ENCODE measurements at regions not wholly inside any gene's neighbourhood (a gene's known extent, or its start where the extent isn't known, plus 50 kb on each side); places are given as distances from the start of the nearest gene placed in this dataset.

DNA sequence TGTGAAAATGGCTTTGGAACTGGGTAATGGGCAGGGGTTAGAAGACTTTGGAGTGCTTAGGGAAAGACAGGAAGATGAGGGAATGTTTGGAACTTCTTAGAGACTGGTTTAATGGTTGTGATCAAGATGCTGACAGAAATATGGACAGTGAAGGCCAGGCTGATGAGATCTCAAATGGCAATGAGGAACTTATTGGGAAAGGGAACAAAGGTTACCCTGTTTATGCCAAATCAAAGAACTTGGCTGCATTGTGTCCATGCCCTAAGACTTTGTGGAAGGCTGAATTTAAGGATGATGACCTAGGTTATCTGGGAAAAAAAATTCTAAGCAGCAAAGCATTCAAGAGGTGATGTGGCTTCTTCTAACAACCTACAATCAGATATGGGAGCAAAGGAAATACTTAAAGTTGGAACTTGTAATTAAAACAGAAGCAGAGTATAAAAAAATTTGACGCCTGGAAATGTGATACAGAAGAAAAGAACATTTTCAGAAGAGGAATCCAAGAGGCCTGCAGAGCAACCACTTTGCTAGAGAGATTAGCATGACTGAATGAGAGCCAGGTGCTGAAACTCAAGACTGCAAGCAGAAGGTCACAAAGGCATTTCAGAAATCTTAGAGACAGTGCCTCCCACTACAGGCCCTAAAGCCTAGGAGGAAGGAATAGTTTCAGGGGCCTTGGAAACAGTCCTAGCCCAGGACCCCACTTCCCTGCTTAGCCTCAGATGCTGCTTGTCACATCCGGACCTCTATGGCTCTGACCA is 65.6 kb upstream of the FLRT2 start:
- H3K9ac ChIP-seq (ENCODE audit: low read length) = no peak overlapping the region
- H3K27ac ChIP-seq (ENCODE audit: low read depth, low read length, poor library complexity, severe bottlenecking) = no peak overlapping the region
- no peaks in the 10 kb centered on the region for H3K27me3 ChIP-seq (ENCODE audit: insufficient read depth, low read length)
- H3K4me1 ChIP-seq (ENCODE audit: insufficient read depth, low read length, severe bottlenecking) = no peaks in the 10 kb centered on the region
- no peaks in the 10 kb centered on the region for H3K9me3 ChIP-seq (ENCODE audit: low read length)
- H4K20me1 ChIP-seq (ENCODE audit: insufficient read depth, low read length) = no peaks in the 10 kb centered on the region
- no peak overlapping the region for H3K4me2 ChIP-seq (ENCODE audit: low read length)
- H3K4me3 ChIP-seq (ENCODE audit: low read depth, low read length, poor library complexity, severe bottlenecking) = no peak overlapping the region
- no peaks in the 10 kb centered on the region for H3K79me2 ChIP-seq (ENCODE audit: insufficient read depth, low read length)
- no peaks in the 10 kb centered on the region for H3K9me2 ChIP-seq (ENCODE audit: low read depth, low read length)
- TF ChIP-seq, protein P1, sequence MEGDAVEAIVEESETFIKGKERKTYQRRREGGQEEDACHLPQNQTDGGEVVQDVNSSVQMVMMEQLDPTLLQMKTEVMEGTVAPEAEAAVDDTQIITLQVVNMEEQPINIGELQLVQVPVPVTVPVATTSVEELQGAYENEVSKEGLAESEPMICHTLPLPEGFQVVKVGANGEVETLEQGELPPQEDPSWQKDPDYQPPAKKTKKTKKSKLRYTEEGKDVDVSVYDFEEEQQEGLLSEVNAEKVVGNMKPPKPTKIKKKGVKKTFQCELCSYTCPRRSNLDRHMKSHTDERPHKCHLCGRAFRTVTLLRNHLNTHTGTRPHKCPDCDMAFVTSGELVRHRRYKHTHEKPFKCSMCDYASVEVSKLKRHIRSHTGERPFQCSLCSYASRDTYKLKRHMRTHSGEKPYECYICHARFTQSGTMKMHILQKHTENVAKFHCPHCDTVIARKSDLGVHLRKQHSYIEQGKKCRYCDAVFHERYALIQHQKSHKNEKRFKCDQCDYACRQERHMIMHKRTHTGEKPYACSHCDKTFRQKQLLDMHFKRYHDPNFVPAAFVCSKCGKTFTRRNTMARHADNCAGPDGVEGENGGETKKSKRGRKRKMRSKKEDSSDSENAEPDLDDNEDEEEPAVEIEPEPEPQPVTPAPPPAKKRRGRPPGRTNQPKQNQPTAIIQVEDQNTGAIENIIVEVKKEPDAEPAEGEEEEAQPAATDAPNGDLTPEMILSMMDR (IDR thresholded peaks at IDR 0.05; ENCODE audit: low read length) = no peak
- no peak for TF ChIP-seq EZH2 (IDR thresholded peaks at IDR 0.05; ENCODE audit: borderline replicate concordance, low read length)
- H2AFZ ChIP-seq (ENCODE audit: low read length) = no peak overlapping the region
- no peaks in the 10 kb centered on the region for H3F3A ChIP-seq (ENCODE audit: insufficient read depth, low read length)
- no peaks in the 10 kb centered on the region for H3K36me3 ChIP-seq (ENCODE audit: insufficient read depth, low read length)

- TF ChIP-seq EZH2 (IDR thresholded peaks at IDR 0.05; ENCODE audit: borderline replicate concordance, low read length) = no peak
- TF ChIP-seq, protein P1 (IDR thresholded peaks at IDR 0.05; ENCODE audit: low read length) = no peak
- H3K79me2 ChIP-seq (ENCODE audit: insufficient read depth, low read length) = no peaks in the 10 kb centered on the region
- H3K4me1 ChIP-seq (ENCODE audit: insufficient read depth, low read length, severe bottlenecking) = no peaks in the 10 kb centered on the region
- H3K4me3 ChIP-seq (ENCODE audit: low read depth, low read length, poor library complexity, severe bottlenecking) = no peak overlapping the region
- H3K36me3 ChIP-seq (ENCODE audit: insufficient read depth, low read length) = no peaks in the 10 kb centered on the region
- H4K20me1 ChIP-seq (ENCODE audit: insufficient read depth, low read length) = no peaks in the 10 kb centered on the region
- H3K9me3 ChIP-seq (ENCODE audit: low read length) = no peaks in the 10 kb centered on the region
- H2AFZ ChIP-seq (ENCODE audit: low read length) = no peak overlapping the region
- H3K9ac ChIP-seq (ENCODE audit: low read length) = no peak overlapping the region
- H3K27me3 ChIP-seq (ENCODE audit: insufficient read depth, low read length) = no peaks in the 10 kb centered on the region
- H3K27ac ChIP-seq (ENCODE audit: low read depth, low read length, poor library complexity, severe bottlenecking) = no peak overlapping the region
- H3K9me2 ChIP-seq (ENCODE audit: low read depth, low read length) = no peaks in the 10 kb centered on the region
- H3F3A ChIP-seq (ENCODE audit: insufficient read depth, low read length) = no peaks in the 10 kb centered on the region
- no peak overlapping the region for H3K4me2 ChIP-seq (ENCODE audit: low read length)
These were observed 63.3 kb upstream of the FLRT2 start for GRCh38 chr14:85466678-85467077.

DNA sequence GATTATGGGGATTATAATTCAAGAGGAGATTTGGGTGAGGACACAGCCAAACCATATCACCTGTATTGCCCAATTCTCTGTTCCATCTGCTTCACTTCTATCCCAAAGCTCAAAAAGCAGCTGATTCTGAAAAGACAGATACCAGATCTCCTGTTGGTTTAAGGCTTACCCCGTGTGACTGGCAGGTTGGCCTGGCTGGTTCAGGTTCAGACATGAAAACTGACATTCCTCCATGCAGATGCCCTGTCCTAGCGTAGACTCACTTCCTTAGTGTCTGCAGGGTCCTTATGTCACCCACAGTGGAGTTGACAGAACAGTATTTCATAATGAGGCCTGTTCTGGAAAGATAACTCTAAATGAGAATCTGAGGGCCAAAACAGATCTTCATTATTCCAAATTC is 61.1 kb upstream of the FLRT2 start:
- H3K9ac ChIP-seq (ENCODE audit: low read length) = no peak overlapping the region
- no peaks in the 10 kb centered on the region for H3K4me1 ChIP-seq (ENCODE audit: insufficient read depth, low read length, severe bottlenecking)
- no peak overlapping the region for H3K27ac ChIP-seq (ENCODE audit: low read depth, low read length, poor library complexity, severe bottlenecking)
- H3K36me3 ChIP-seq (ENCODE audit: insufficient read depth, low read length) = no peaks in the 10 kb centered on the region
- no peaks in the 10 kb centered on the region for H4K20me1 ChIP-seq (ENCODE audit: insufficient read depth, low read length)
- H3K79me2 ChIP-seq (ENCODE audit: insufficient read depth, low read length) = no peaks in the 10 kb centered on the region
- TF ChIP-seq EZH2 (IDR thresholded peaks at IDR 0.05; ENCODE audit: borderline replicate concordance, low read length) = no peak
- TF ChIP-seq, protein P1 (IDR thresholded peaks at IDR 0.05; ENCODE audit: low read length) = no peak
- no peaks in the 10 kb centered on the region for H3K27me3 ChIP-seq (ENCODE audit: insufficient read depth, low read length)
- H3K4me3 ChIP-seq (ENCODE audit: low read depth, low read length, poor library complexity, severe bottlenecking) = no peak overlapping the region
- H3K9me3 ChIP-seq (ENCODE audit: low read length) = no peaks in the 10 kb centered on the region
- no peaks in the 10 kb centered on the region for H3K9me2 ChIP-seq (ENCODE audit: low read depth, low read length)
- H2AFZ ChIP-seq (ENCODE audit: low read length) = no peak overlapping the region
- no peaks in the 10 kb centered on the region for H3F3A ChIP-seq (ENCODE audit: insufficient read depth, low read length)
- no peak overlapping the region for H3K4me2 ChIP-seq (ENCODE audit: low read length)
